ENCODE measurements at regions not wholly inside any gene's neighbourhood (a gene's known extent, or its start where the extent isn't known, plus 50 kb on each side); places are given as distances from the start of the nearest gene placed in this dataset.

DNA sequence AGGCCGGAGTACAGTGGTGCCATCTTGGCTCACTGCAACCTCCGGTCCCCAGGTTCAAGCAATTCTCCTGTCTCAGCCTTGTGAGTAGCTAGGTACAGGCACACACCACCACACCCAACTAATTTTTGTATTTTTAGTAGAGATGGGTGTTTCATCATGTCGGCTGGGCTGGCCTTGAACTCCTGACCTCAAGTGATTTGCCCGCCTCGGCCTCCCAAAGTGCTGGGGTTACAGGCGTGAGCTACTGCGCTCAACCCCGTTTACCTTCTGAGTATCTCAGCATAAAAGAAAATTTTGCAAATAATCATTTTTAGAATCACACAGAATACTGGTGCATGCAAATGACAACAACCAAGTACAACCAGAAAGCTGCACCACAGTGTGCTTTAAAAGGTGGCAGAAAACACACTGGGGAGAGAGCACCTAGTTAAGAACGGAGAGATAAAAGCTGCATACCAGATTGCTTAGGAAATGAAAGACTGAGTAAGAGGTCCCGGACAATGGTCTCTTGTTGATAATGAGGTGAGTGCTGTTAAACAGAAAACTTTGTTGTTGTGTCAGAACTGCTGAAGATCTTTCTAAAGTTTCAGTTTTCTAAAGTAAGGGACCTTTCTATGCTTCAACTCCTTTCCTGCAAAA lies 189.6 kb downstream of the ACTR3 start:
- TF ChIP-seq, protein P1, sequence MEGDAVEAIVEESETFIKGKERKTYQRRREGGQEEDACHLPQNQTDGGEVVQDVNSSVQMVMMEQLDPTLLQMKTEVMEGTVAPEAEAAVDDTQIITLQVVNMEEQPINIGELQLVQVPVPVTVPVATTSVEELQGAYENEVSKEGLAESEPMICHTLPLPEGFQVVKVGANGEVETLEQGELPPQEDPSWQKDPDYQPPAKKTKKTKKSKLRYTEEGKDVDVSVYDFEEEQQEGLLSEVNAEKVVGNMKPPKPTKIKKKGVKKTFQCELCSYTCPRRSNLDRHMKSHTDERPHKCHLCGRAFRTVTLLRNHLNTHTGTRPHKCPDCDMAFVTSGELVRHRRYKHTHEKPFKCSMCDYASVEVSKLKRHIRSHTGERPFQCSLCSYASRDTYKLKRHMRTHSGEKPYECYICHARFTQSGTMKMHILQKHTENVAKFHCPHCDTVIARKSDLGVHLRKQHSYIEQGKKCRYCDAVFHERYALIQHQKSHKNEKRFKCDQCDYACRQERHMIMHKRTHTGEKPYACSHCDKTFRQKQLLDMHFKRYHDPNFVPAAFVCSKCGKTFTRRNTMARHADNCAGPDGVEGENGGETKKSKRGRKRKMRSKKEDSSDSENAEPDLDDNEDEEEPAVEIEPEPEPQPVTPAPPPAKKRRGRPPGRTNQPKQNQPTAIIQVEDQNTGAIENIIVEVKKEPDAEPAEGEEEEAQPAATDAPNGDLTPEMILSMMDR (conservative IDR thresholded peaks at IDR 0.05 in 1 of 2, IDR thresholded peaks at IDR 0.05 in 1 of 2; ENCODE audit: low read depth in 1 of 2, low read length in 2 of 2): no peak
- TF ChIP-seq EZH2 (IDR thresholded peaks at IDR 0.05; ENCODE audit: low read length, missing control alignments): no peak

Measured in fibroblast of lung (primary cell).